GM12875 (cell line): ENCODE measurements at regions not wholly inside any gene's neighbourhood (a gene's known extent, or its start where the extent isn't known, plus 50 kb on each side); places are given as distances from the start of the nearest gene placed in this dataset.

ENCODE experiments used
- H3K4me3 ChIP-seq: one replicate; pipeline ENCODE4 v1.5.1; 2011; ENCODE audit warnings: low read depth, low read length, control low read depth
- CTCF ChIP-seq: IDR thresholded peaks from 2 replicates; pipeline ENCODE4 v1.5.1; 2011; ENCODE audit warnings: low read depth, mild to moderate bottlenecking, control low read depth, inconsistent platforms, low read length, moderate library complexity, borderline replicate concordance; ENCODE audit not compliant: insufficient read depth

- no peak for TF ChIP-seq CTCF
- no peak overlapping the region for H3K4me3 ChIP-seq
Observed at GRCh38 chr21:36532769-36533467, 53.0 kb upstream of the CLDN14 start.

GRCh38 chr21:36533468-36533848 lies 53.5 kb upstream of the CLDN14 start:
- TF ChIP-seq CTCF: no peak
- no peak overlapping the region for H3K4me3 ChIP-seq

- no peak overlapping the region for H3K4me3 ChIP-seq
- TF ChIP-seq CTCF: no peak
Observed at GRCh38 chr21:36534656-36535055, 54.7 kb upstream of the CLDN14 start.

- no peak overlapping the region for H3K4me3 ChIP-seq
- no peak for TF ChIP-seq CTCF
Observed at GRCh38 chr21:36535618-36536241, 55.8 kb upstream of the CLDN14 start.

- H3K4me3 ChIP-seq: no peak overlapping the region
- no peak for TF ChIP-seq CTCF
Observed at GRCh38 chr21:36538761-36539160, 58.8 kb upstream of the CLDN14 start.

GRCh38 chr21:36539434-36540150 lies 59.7 kb upstream of the CLDN14 start:
- no peak for TF ChIP-seq CTCF

GRCh38 chr21:36540700-36541099 lies 60.8 kb upstream of the CLDN14 start:
- TF ChIP-seq CTCF: no peak
- peak overlapping the region; percentile 71 for H3K4me3 ChIP-seq

More at GRCh38 chr21:36539434-36540150, 59.7 kb upstream of the CLDN14 start:
- H3K4me3 ChIP-seq: no peak overlapping the region
